HepG2 (cell line): ENCODE measurements at regions not wholly inside any gene's neighbourhood (a gene's known extent, or its start where the extent isn't known, plus 50 kb on each side); places are given as distances from the start of the nearest gene placed in this dataset.

Source experiments
- ATAC-seq: fragments of 200-7000 bp; cut with Tn5 transposase; 3 replicates; pipeline ENCODE4 v1.9.1; 2020; ENCODE audit warnings: mild to moderate bottlenecking, moderate library complexity
- BruUV-seq: library from RNA; stranded (reverse); fragments of 400-500 nt; replicated peaks from 2 replicates; lab custom pipeline; 2021; lab: Mats Ljungman, UMichigan
- CTCF ChIA-PET: fragments of 300-600 bp; formaldehyde crosslinking; extraction: SDS; loops from one replicate; lab custom pipeline; 2021; ENCODE audit warnings: low total read pairs, inconsistent platforms, low intra/inter-chr PET ratio; lab: Yijun Ruan, JAX
- POLR2A ChIA-PET: fragments of 350-600 bp; sonication (Branson Sonifier 250); formaldehyde crosslinking; loops from one replicate; lab custom pipeline; 2020; ENCODE audit warnings: antibody characterized with exemption, inconsistent platforms; lab: Yijun Ruan, JAX
- DNase-seq: peaks from one replicate; pipeline ENCODE4 v3.0.0-alpha.2; 2015; ENCODE audit warnings: low spot score
- FAIRE-seq: peaks from 3 replicates; lab custom pipeline; 2011; peaks lifted over from hg19 to GRCh38; lab: Jason Lieb, UNC
- H2AFZ ChIP-seq: one replicate; pipeline ENCODE4 v1.6.1; 2011; ENCODE audit warnings: low read length, inconsistent platforms
- H3K27ac ChIP-seq: fragments of 300-600 bp; 3 replicates; pipeline ENCODE4 v1.8.0; 2011; ENCODE audit warnings: mixed run types, mild to moderate bottlenecking, mixed read lengths, low read length, inconsistent platforms; ENCODE audit not compliant: insufficient read depth; ENCODE audit errors: extremely low read length
- H3K27me3 ChIP-seq, 2 experiments: fragments of 200-600 bp in 1 of 2; 2 replicates in 1 of 2; 3 replicates in 1 of 2; pipeline versions ENCODE4 v1.6.0 to v1.8.0; 2011; ENCODE audit warnings: low read length in 2 of 2, mild to moderate bottlenecking in 2 of 2, moderate library complexity in 2 of 2, inconsistent platforms in 1 of 2; ENCODE audit not compliant: insufficient read depth in 2 of 2, control insufficient read depth in 1 of 2
- H3K36me3 ChIP-seq, 2 experiments: fragments of 200-600 bp in 1 of 2; replicated peaks in 1 of 2; 2 replicates in 1 of 2; 3 replicates in 1 of 2; pipeline versions ENCODE4 v1.5.1 to v1.8.0; 2011; ENCODE audit warnings: low read length in 2 of 2, inconsistent platforms in 1 of 2; ENCODE audit not compliant: insufficient read depth in 2 of 2, control insufficient read depth in 1 of 2
- H3K4me1 ChIP-seq: 2 replicates; pipeline ENCODE4 v1.5.1; 2012; ENCODE audit warnings: low read length, inconsistent platforms; ENCODE audit not compliant: insufficient read depth
- H3K4me2 ChIP-seq: 2 replicates; pipeline ENCODE4 v1.6.0; 2011; ENCODE audit warnings: low read depth, low read length, inconsistent platforms
- H3K4me3 ChIP-seq, 3 experiments: fragments of 200-600 bp in 1 of 3; sonication (generic), shearing (Covaris generic) in 1 of 3; replicated peaks in 1 of 3; 2 replicates each; pipeline ENCODE4 v1.5.1; 2011 to 2016; ENCODE audit warnings: low read length in 3 of 3, inconsistent platforms in 2 of 3, low read depth in 2 of 3, mild to moderate bottlenecking in 2 of 3, control low read depth in 1 of 3, mixed read lengths in 1 of 3; ENCODE audit not compliant: insufficient read depth in 1 of 3
- H3K79me2 ChIP-seq: one replicate; pipeline ENCODE4 v1.6.1; 2011; ENCODE audit warnings: low read length, inconsistent platforms; ENCODE audit not compliant: insufficient read depth
- H3K9ac ChIP-seq: 2 replicates; pipeline ENCODE4 v1.6.0; 2011; ENCODE audit warnings: mild to moderate bottlenecking, low read depth, low read length, inconsistent platforms; ENCODE audit not compliant: insufficient read depth
- H3K9me3 ChIP-seq: 2 replicates; pipeline ENCODE4 v1.5.1; 2012; ENCODE audit warnings: mild to moderate bottlenecking, low read length
- H4K20me1 ChIP-seq: 2 replicates; pipeline ENCODE4 v1.6.0; 2011; ENCODE audit warnings: inconsistent platforms, mild to moderate bottlenecking, low read length, moderate library complexity; ENCODE audit not compliant: insufficient read depth
- BORCS8-MEF2B ChIP-seq: sonication (generic); formaldehyde crosslinking; IDR thresholded peaks from 2 replicates; pipeline ENCODE4 v1.8.0; 2022; ENCODE audit warnings: mild to moderate bottlenecking, missing genetic modification reagents
- EZH2 ChIP-seq: conservative IDR thresholded peaks from 2 replicates; pipeline ENCODE4 v1.6.1; 2012; ENCODE audit warnings: mild to moderate bottlenecking, low read depth, low read length, moderate library complexity
- FOXK2 ChIP-seq: fragments of 450-650 bp; IDR thresholded peaks from 2 replicates; pipeline ENCODE4 v1.6.1; 2016
- MLLT10 ChIP-seq: sonication (generic); formaldehyde crosslinking; IDR thresholded peaks from 2 replicates; pipeline ENCODE4 v1.4.0; 2020; ENCODE audit warnings: missing genetic modification reagents
- POLR2AphosphoS5 ChIP-seq: IDR thresholded peaks from 2 replicates; pipeline ENCODE4 v1.6.1; 2012; ENCODE audit warnings: low read depth, low read length
- RBFOX2 ChIP-seq: fragments of 200-400 bp; formaldehyde crosslinking; IDR thresholded peaks from 2 replicates; pipeline ENCODE4 v1.6.1; 2017; ENCODE audit warnings: low read depth, mild to moderate bottlenecking, low read length
- RERE ChIP-seq: IDR thresholded peaks from 2 replicates; pipeline ENCODE4 v1.6.1; 2016; ENCODE audit warnings: low read depth, missing genetic modification reagents, missing compliant biosample characterization
- TARDBP ChIP-seq: sonication (generic); formaldehyde crosslinking; IDR thresholded peaks from 2 replicates; pipeline ENCODE4 v1.8.0; 2022; ENCODE audit warnings: mild to moderate bottlenecking, missing genetic modification reagents
- ZMYM2 ChIP-seq: sonication (generic); formaldehyde crosslinking; IDR thresholded peaks from 2 replicates; pipeline ENCODE4 v1.8.0; 2022; ENCODE audit warnings: mild to moderate bottlenecking, missing genetic modification reagents
- ZNF501 ChIP-seq: sonication (generic); formaldehyde crosslinking; IDR thresholded peaks from 2 replicates; pipeline ENCODE4 v1.5.1; 2020; ENCODE audit warnings: mild to moderate bottlenecking, moderate library complexity, missing genetic modification reagents
- ZNF605 ChIP-seq: sonication (generic); formaldehyde crosslinking; IDR thresholded peaks from 2 replicates; pipeline ENCODE4 v1.8.0; 2022; ENCODE audit warnings: mild to moderate bottlenecking, missing genetic modification reagents
- ZNF776 ChIP-seq: sonication (generic); formaldehyde crosslinking; IDR thresholded peaks from 2 replicates; pipeline ENCODE4 v1.4.0; 2020; ENCODE audit warnings: mild to moderate bottlenecking, missing genetic modification reagents
- WGBS: methylation state at CpG from one replicate; pipeline ENCODE4 v1.1.6; 2017; ENCODE audit warnings: low lambda C conversion rate; 5-methylcytosine and 5-hydroxymethylcytosine counted together
- in situ Hi-C: cut with HindIII; loops from 2 replicates; pipeline ENCODE4 v1.10.0; 2017; ENCODE audit warnings: low pct_unique_long_range_greater_than_20kb; ENCODE audit not compliant: extremely low pct_ligation_motif_present
- intact Hi-C: fragments of 100-400 bp; cut with micrococcal nuclease; formaldehyde crosslinking; loops from one replicate; pipeline ENCODE4 v1.10.0; 2022; ENCODE audit not compliant: unreplicated experiment
- TF ChIP-seq, protein P1 (sequence below): sonication (generic); formaldehyde crosslinking; IDR thresholded peaks from 2 replicates; pipeline ENCODE4 v1.4.0; 2020; ENCODE audit warnings: mild to moderate bottlenecking, missing genetic modification reagents
- TF ChIP-seq, protein P2 (sequence below): sonication (generic); formaldehyde crosslinking; IDR thresholded peaks from 2 replicates; pipeline ENCODE4 v1.5.0; 2020; ENCODE audit warnings: missing genetic modification reagents

GRCh38 chr7:36019538-36019937 lies 133.5 kb upstream of the EEPD1 start:
- Histone ChIP-seq H3K4me2 (no peak overlapping the region), H3K79me2 (no peaks in the 10 kb centered on the region), H3K27me3 (peaks cover 2 to 33% of the 10 kb centered on the region in 2 experiments; a peak in 3 of 5 replicates), H3K9ac (no peak overlapping the region), H3K9me3 (no peaks in the 10 kb centered on the region), H2AFZ (no peak overlapping the region), H3K4me3 (no peak overlapping the region), H4K20me1 (no peaks in the 10 kb centered on the region), H3K27ac (no peak overlapping the region), H3K36me3 (no peaks in the 10 kb centered on the region), H3K4me1 (no peaks in the 10 kb centered on the region)
- ATAC-seq (no peak), DNase-seq (no peak), FAIRE-seq (no peak)
- ChIA-PET CTCF (no interaction called here), POLR2A (no interaction called here)
- BruUV-seq, result no TSS peak
- in situ Hi-C loops (no loop called here), intact Hi-C loops (no loop called here)
- TF ChIP-seq ZNF605 (CRISPR knock-in tag) (no peak), POLR2AphosphoS5 (no peak), RBFOX2 (no peak), MLLT10 (CRISPR knock-in tag) (no peak), ZNF501 (CRISPR knock-in tag) (no peak), ZNF776 (CRISPR knock-in tag) (no peak)
- 33% methylated on average over 4 of the region's 4 CpGs for WGBS

GRCh38 chr7:36019980-36020379 lies 133.1 kb upstream of the EEPD1 start:
- in situ Hi-C loops, result no loop called here
- Histone ChIP-seq H3K79me2 (no peaks in the 10 kb centered on the region), H3K4me2 (no peak overlapping the region), H4K20me1 (no peaks in the 10 kb centered on the region), H3K27ac (no peak overlapping the region), H3K36me3 (no peaks in the 10 kb centered on the region), H3K9me3 (no peaks in the 10 kb centered on the region), H3K9ac (no peak overlapping the region), H3K4me1 (no peaks in the 10 kb centered on the region), H3K27me3 (peaks cover 1 to 33% of the 10 kb centered on the region in 2 experiments; a peak in 3 of 5 replicates), H2AFZ (no peak overlapping the region), H3K4me3 (no peak overlapping the region)
- CTCF ChIA-PET, result no interaction called here
- POLR2A ChIA-PET, result no interaction called here
- no peak for FAIRE-seq
- intact Hi-C loops, result no loop called here
- DNase-seq, result no peak
- no peak for ATAC-seq
- 36% methylated on average over 3 of the region's 7 CpGs for WGBS
- no TSS peak for BruUV-seq
- TF ChIP-seq FOXK2 (no peak), EZH2 (no peak), TARDBP (CRISPR knock-in tag) (no peak), ZMYM2 (CRISPR knock-in tag) (no peak), BORCS8-MEF2B (CRISPR knock-in tag) (no peak), RERE (no peak)
- TF ChIP-seq, protein P1, sequence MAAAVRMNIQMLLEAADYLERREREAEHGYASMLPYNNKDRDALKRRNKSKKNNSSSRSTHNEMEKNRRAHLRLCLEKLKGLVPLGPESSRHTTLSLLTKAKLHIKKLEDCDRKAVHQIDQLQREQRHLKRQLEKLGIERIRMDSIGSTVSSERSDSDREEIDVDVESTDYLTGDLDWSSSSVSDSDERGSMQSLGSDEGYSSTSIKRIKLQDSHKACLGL (CRISPR knock-in tag), result no peak
- TF ChIP-seq, protein P2, sequence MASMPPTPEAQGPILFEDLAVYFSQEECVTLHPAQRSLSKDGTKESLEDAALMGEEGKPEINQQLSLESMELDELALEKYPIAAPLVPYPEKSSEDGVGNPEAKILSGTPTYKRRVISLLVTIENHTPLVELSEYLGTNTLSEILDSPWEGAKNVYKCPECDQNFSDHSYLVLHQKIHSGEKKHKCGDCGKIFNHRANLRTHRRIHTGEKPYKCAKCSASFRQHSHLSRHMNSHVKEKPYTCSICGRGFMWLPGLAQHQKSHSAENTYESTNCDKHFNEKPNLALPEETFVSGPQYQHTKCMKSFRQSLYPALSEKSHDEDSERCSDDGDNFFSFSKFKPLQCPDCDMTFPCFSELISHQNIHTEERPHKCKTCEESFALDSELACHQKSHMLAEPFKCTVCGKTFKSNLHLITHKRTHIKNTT (CRISPR knock-in tag), result no peak
